Middle frontal gyrus (tissue), 1 donor: ENCODE measurements at regions not wholly inside any gene's neighbourhood (a gene's known extent, or its start where the extent isn't known, plus 50 kb on each side); places are given as distances from the start of the nearest gene placed in this dataset.
"Not testable (repeated sequence)": the region's sequence is repeated elsewhere in the genome, so short reads cannot be mapped to it uniquely, and the experiment has no call there.

Experiments
- DNase-seq: peaks from one replicate; pipeline ENCODE4 v3.0.0-alpha.2; 2015; ENCODE audit warnings: low spot score; ENCODE audit errors: extremely low spot score

GRCh38 chr2:215889240-215889969 lies 123.9 kb downstream of the MREG start:
- not testable (repeated sequence) for DNase-seq

GRCh38 chr2:215888680-215889079 lies 124.7 kb downstream of the MREG start:
- no peak for DNase-seq

- no peak for DNase-seq
Observed at GRCh38 chr2:215887303-215887702, 126.0 kb downstream of the MREG start.

GRCh38 chr2:215886022-215886421 lies 127.3 kb downstream of the MREG start:
- DNase-seq = no peak

- no peak for DNase-seq
Observed at GRCh38 chr2:215885536-215885935, 127.8 kb downstream of the MREG start.

GRCh38 chr2:215884451-215885087 lies 128.8 kb downstream of the MREG start:
- no peak for DNase-seq

- DNase-seq = no peak
Observed at GRCh38 chr2:215883799-215884198, 129.6 kb downstream of the MREG start.

GRCh38 chr2:215882689-215883088 lies 130.7 kb downstream of the MREG start:
- DNase-seq = no peak

- DNase-seq = no peak
Observed at GRCh38 chr2:215881582-215881981, 131.8 kb downstream of the MREG start.

GRCh38 chr2:215880970-215881369 lies 132.4 kb downstream of the MREG start:
- no peak for DNase-seq

GRCh38 chr2:215879977-215880940 lies 133.1 kb downstream of the MREG start:
- DNase-seq = no peak

- no peak for DNase-seq
Observed at GRCh38 chr2:215879331-215879730, 134.0 kb downstream of the MREG start.

- no peak for DNase-seq
Observed at GRCh38 chr2:215878476-215879063, 134.8 kb downstream of the MREG start.

- DNase-seq = no peak
Observed at GRCh38 chr2:215876937-215877238, 136.5 kb downstream of the MREG start.

GRCh38 chr2:215876139-215876936 lies 137.0 kb downstream of the MREG start:
- no peak for DNase-seq

GRCh38 chr2:215874418-215874817 lies 138.9 kb downstream of the MREG start:
- DNase-seq = no peak

- no peak for DNase-seq
Observed at GRCh38 chr2:215870986-215871385, 142.4 kb downstream of the MREG start.

- no peak for DNase-seq
Observed at GRCh38 chr2:215870088-215870490, 143.3 kb downstream of the MREG start.

GRCh38 chr2:215868846-215869543 lies 144.4 kb downstream of the MREG start:
- DNase-seq = no peak

- DNase-seq = no peak
Observed at GRCh38 chr2:215866606-215867005, 146.7 kb downstream of the MREG start.
